ENCODE measurements at regions not wholly inside any gene's neighbourhood (a gene's known extent, or its start where the extent isn't known, plus 50 kb on each side); places are given as distances from the start of the nearest gene placed in this dataset.

DNA sequence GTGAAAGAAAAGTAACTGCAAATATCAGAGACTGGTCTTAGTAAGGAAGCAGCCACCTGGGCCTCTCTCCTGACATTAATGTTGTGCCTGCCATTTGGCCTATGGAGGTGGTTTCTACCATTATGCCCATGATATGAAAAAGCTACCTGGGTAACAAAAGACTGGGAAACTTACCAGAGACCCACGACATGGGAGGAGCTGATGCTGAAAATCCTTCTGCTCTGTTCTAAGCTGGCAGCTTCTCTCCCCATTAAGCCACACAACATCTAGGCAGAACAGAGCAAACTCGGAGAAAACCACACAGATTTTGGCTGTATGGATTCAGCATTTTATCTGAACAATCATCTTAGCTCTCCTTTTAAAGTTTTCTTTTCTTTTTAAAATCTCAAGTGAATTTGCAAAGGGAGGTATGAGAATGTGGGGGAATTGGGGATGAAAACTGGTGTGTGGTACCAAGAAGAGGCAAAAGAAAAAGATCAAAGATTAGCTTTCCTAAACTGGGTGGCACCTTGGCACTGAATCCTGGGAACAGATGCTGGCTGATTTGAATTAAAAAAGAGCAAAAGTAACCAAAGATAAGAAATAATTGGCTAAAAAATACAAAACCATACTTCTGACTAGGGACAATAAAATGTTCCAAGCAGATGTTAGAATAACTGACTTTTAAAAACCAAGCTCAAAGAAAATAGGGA is 128.6 kb upstream of the ANKRD1 start:
- Histone ChIP-seq H3K4me3 (ENCODE audit: low read length) (no peak overlapping the region), H3K4me1 (ENCODE audit: control insufficient read depth in 2 of 2, insufficient read depth in 2 of 2, low read length in 2 of 2) (no peaks in the 10 kb centered on the region), H3K9me3 (ENCODE audit: control insufficient read depth in 2 of 3, low read length in 3 of 3) (no peaks in the 10 kb centered on the region), H3K27ac (ENCODE audit: low read depth, low read length) (no peak overlapping the region), H3K36me3 (ENCODE audit: control insufficient read depth in 2 of 3, insufficient read depth in 3 of 3, low read length in 3 of 3) (no peaks in the 10 kb centered on the region), H3K27me3 (ENCODE audit: control insufficient read depth in 2 of 2, insufficient read depth in 2 of 2, low read length in 2 of 2) (no peaks in the 10 kb centered on the region)
- DNase-seq (no peak), ATAC-seq (no peak)
- POLR2A ChIA-PET = no interaction called here
- intact Hi-C loops (cut with micrococcal nuclease) = no loop called here
- no peaks in the 10 kb centered on the region for H3K9me3 Mint-ChIP-seq
- H3K27ac Mint-ChIP-seq = no peak overlapping the region
- peaks cover 0 to 3% (median 0%) of the 10 kb centered on the region in 7 donors for H3K4me1 Mint-ChIP-seq
- CTCF ChIA-PET = interaction anchor here (0.7 kb wide), 1 partner anchor 143 kb away, joined by 3 read pairs; no protein-coding TSS in a partner anchor
- H3K4me3 Mint-ChIP-seq = no peak overlapping the region
- H3K36me3 Mint-ChIP-seq = no peaks in the 10 kb centered on the region
- peaks cover 0 to 35% (median 7%) of the 10 kb centered on the region in 5 donors for H3K27me3 Mint-ChIP-seq

DNA sequence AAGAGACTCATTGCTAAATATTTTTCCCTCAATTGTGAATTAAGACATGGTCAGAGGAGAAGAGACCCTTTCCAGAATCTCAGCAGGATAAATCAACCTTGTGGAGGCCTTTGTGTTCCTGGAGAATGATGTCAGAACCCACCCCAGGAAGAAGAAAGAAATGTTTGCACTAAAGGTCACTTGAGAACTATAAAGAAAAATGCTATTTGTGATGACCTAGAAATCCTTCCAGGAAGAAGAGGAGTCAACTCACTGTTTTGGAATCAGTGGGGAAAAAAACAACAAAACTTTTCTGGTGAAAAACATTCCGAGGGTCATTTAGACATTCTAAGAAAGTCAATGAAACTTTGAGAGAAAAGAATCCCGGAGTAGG is 129.1 kb upstream of the ANKRD1 start:
- ATAC-seq = no peak
- H3K36me3 Mint-ChIP-seq = no peaks in the 10 kb centered on the region
- no peak for DNase-seq
- H3K4me1 ChIP-seq (ENCODE audit: control insufficient read depth in 2 of 2, insufficient read depth in 2 of 2, low read length in 2 of 2) = no peaks in the 10 kb centered on the region
- H3K36me3 ChIP-seq (ENCODE audit: control insufficient read depth in 2 of 3, insufficient read depth in 3 of 3, low read length in 3 of 3) = no peaks in the 10 kb centered on the region
- H3K4me1 Mint-ChIP-seq = peaks cover 0 to 3% (median 0%) of the 10 kb centered on the region in 7 donors
- H3K9me3 ChIP-seq (ENCODE audit: control insufficient read depth in 2 of 3, low read length in 3 of 3) = no peaks in the 10 kb centered on the region
- H3K27me3 ChIP-seq (ENCODE audit: control insufficient read depth in 2 of 2, insufficient read depth in 2 of 2, low read length in 2 of 2) = no peaks in the 10 kb centered on the region
- CTCF ChIA-PET = interaction anchor here (0.7 kb wide), 1 partner anchor 142 kb away, joined by 3 read pairs; no protein-coding TSS in a partner anchor
- H3K9me3 Mint-ChIP-seq = no peaks in the 10 kb centered on the region
- H3K27me3 Mint-ChIP-seq = peaks cover 0 to 33% (median 7%) of the 10 kb centered on the region in 5 donors
- intact Hi-C loops (cut with micrococcal nuclease) = no loop called here
- H3K27ac ChIP-seq (ENCODE audit: low read depth, low read length) = no peak overlapping the region
- POLR2A ChIA-PET = no interaction called here
- no peak overlapping the region for H3K27ac Mint-ChIP-seq
- H3K4me3 ChIP-seq (ENCODE audit: low read length) = no peak overlapping the region
- no peak overlapping the region for H3K4me3 Mint-ChIP-seq

DNA sequence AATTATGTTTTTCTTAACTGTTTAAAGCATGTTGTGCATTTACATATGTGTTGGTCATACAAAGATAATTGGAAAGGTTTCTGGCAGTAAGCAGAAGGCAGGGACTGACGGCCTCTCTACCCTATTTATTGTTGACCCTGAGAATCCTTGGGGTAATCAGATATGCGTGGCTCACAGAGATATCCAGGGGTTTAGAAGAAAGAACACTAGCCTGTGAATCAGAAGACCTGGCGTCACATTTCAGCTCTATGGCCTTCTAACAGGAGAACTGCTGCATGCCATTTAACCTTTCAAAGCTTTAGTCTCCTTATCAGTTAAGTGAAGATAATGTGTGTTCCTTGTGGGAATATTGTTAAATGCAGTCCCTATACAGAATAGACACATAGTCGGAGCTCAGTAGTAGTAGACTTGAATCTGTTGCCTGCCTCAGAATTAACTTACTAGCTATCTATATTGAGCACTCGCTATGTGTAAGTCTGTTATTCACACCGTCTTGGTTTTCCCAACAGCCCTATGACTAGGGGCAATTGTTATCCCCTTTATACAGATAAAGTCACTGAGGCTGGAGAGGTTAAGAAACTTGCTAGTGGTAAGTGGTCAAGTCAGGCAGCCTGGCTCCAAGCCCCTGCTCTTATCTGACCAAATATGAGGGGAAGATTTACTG is 129.6 kb upstream of the ANKRD1 start:
- Histone ChIP-seq H3K27me3 (ENCODE audit: control insufficient read depth in 2 of 2, insufficient read depth in 2 of 2, low read length in 2 of 2) (no peaks in the 10 kb centered on the region), H3K9me3 (ENCODE audit: control insufficient read depth in 2 of 3, low read length in 3 of 3) (no peaks in the 10 kb centered on the region), H3K27ac (ENCODE audit: low read depth, low read length) (no peak overlapping the region), H3K4me1 (ENCODE audit: control insufficient read depth in 2 of 2, insufficient read depth in 2 of 2, low read length in 2 of 2) (no peaks in the 10 kb centered on the region), H3K4me3 (ENCODE audit: low read length) (no peak overlapping the region), H3K36me3 (ENCODE audit: control insufficient read depth in 2 of 3, insufficient read depth in 3 of 3, low read length in 3 of 3) (no peaks in the 10 kb centered on the region)
- POLR2A ChIA-PET = interaction anchor here (0.6 to 0.7 kb wide), 2 partner anchors 33 to 168 kb away, joined by 3 to 4 read pairs; no protein-coding TSS in a partner anchor
- Mint-ChIP-seq H3K27ac (no peak overlapping the region), H3K9me3 (no peaks in the 10 kb centered on the region), H3K27me3 (peaks cover 0 to 33% (median 7%) of the 10 kb centered on the region in 5 donors), H3K36me3 (no peaks in the 10 kb centered on the region), H3K4me3 (no peak overlapping the region), H3K4me1 (peaks cover 0 to 3% (median 0%) of the 10 kb centered on the region in 7 donors)
- intact Hi-C loops (cut with micrococcal nuclease) = no loop called here
- CTCF ChIA-PET = no interaction called here
- ATAC-seq (no peak), DNase-seq (no peak)

DNA sequence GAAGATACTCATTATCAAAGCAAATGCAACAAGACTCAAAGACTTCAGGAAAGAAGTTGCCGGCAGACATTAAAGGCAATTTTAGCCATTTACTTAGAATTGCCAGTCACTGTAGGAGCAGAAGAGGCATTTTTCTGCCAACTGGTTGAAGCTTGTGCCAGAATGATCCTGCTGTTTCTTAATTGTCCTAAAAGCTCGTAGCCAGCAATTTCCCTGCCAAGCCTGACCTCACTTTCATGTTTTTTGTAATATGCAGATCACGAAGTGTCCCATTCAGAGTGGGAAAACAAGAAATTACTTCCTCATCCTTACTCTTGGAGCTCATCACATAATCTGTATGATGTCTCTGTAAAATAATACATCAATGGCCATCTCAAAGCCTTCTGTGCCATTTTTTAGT is 130.9 kb upstream of the ANKRD1 start:
- Histone ChIP-seq H3K4me1 (ENCODE audit: control insufficient read depth in 2 of 2, insufficient read depth in 2 of 2, low read length in 2 of 2) (no peaks in the 10 kb centered on the region), H3K36me3 (ENCODE audit: control insufficient read depth in 2 of 3, insufficient read depth in 3 of 3, low read length in 3 of 3) (no peaks in the 10 kb centered on the region), H3K9me3 (ENCODE audit: control insufficient read depth in 2 of 3, low read length in 3 of 3) (no peaks in the 10 kb centered on the region), H3K27me3 (ENCODE audit: control insufficient read depth in 2 of 2, insufficient read depth in 2 of 2, low read length in 2 of 2) (no peaks in the 10 kb centered on the region), H3K27ac (ENCODE audit: low read depth, low read length) (no peak overlapping the region), H3K4me3 (ENCODE audit: low read length) (no peak overlapping the region)
- Mint-ChIP-seq H3K36me3 (no peaks in the 10 kb centered on the region), H3K9me3 (no peaks in the 10 kb centered on the region), H3K4me3 (no peak overlapping the region), H3K27me3 (peaks cover 0 to 33% (median 0%) of the 10 kb centered on the region in 5 donors), H3K4me1 (peaks cover 0 to 3% (median 0%) of the 10 kb centered on the region in 7 donors), H3K27ac (no peak overlapping the region)
- ATAC-seq = no peak
- no peak for DNase-seq
- ChIA-PET POLR2A (no interaction called here), CTCF (interaction anchor here (1.0 kb wide), 1 partner anchor 45 kb away, joined by 4 read pairs; no protein-coding TSS in a partner anchor)
- intact Hi-C loops (cut with micrococcal nuclease) = no loop called here

DNA sequence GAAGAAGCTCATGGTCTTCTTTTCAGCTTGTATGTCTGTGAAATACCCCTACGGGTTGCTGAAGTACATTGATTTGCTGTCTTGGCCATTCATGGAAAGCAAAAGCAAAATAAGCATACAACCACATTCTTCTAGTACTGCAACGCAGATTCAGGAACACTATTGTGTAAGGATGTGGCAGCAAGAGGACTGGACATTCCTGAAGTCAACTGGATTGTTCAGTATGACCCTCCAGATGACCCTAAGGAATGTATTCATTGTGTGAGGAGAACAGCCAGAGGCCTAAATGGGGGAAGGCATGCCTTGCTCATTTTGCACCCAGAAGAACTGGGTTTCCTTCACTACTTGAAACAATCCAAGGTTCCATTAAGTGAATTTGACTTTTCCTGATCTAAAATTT is 133.4 kb upstream of the ANKRD1 start:
- no peak overlapping the region for H3K27ac ChIP-seq (ENCODE audit: low read depth, low read length)
- no peaks in the 10 kb centered on the region for H3K9me3 ChIP-seq (ENCODE audit: control insufficient read depth in 2 of 3, low read length in 3 of 3)
- intact Hi-C loops (cut with micrococcal nuclease) = no loop called here
- ChIA-PET POLR2A (no interaction called here), CTCF (no interaction called here)
- Mint-ChIP-seq H3K4me3 (no peak overlapping the region), H3K36me3 (no peaks in the 10 kb centered on the region), H3K27ac (no peak overlapping the region), H3K4me1 (no peaks in the 10 kb centered on the region), H3K9me3 (no peaks in the 10 kb centered on the region), H3K27me3 (peaks cover 0 to 32% (median 0%) of the 10 kb centered on the region in 5 donors)
- DNase-seq (no peak), ATAC-seq (no peak)
- no peaks in the 10 kb centered on the region for H3K27me3 ChIP-seq (ENCODE audit: control insufficient read depth in 2 of 2, insufficient read depth in 2 of 2, low read length in 2 of 2)
- no peaks in the 10 kb centered on the region for H3K4me1 ChIP-seq (ENCODE audit: control insufficient read depth in 2 of 2, insufficient read depth in 2 of 2, low read length in 2 of 2)
- no peaks in the 10 kb centered on the region for H3K36me3 ChIP-seq (ENCODE audit: control insufficient read depth in 2 of 3, insufficient read depth in 3 of 3, low read length in 3 of 3)
- H3K4me3 ChIP-seq (ENCODE audit: low read length) = no peak overlapping the region

DNA sequence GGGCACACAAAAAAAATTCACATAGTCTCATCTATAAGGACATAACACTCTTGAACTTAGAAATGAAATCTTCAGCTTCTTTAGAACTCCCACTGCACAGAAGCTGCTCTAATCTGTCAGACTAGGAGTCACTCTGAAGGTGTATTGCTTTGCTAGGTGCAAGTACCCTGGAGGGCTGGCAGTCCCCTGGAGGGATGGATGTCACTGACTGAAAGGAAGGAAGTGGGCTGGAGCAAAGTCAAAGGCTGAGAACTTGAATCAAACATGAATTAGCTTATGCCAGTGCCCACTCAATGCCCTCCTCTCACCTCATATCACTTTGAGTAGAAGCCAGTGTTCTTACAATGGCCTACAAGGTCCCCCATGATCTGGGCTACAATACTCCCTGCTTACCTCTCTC is 140.3 kb upstream of the ANKRD1 start:
- peaks cover 0 to 8% (median 0%) of the 10 kb centered on the region in 5 donors for H3K27me3 Mint-ChIP-seq
- ATAC-seq (no peak), DNase-seq (no peak)
- Histone ChIP-seq H3K4me1 (ENCODE audit: control insufficient read depth in 2 of 2, insufficient read depth in 2 of 2, low read length in 2 of 2) (no peaks in the 10 kb centered on the region), H3K4me3 (ENCODE audit: low read length) (no peak overlapping the region), H3K9me3 (ENCODE audit: control insufficient read depth in 2 of 3, low read length in 3 of 3) (no peaks in the 10 kb centered on the region), H3K27me3 (ENCODE audit: control insufficient read depth in 2 of 2, insufficient read depth in 2 of 2, low read length in 2 of 2) (no peaks in the 10 kb centered on the region), H3K36me3 (ENCODE audit: control insufficient read depth in 2 of 3, insufficient read depth in 3 of 3, low read length in 3 of 3) (no peaks in the 10 kb centered on the region), H3K27ac (ENCODE audit: low read depth, low read length) (no peak overlapping the region)
- ChIA-PET CTCF (no interaction called here), POLR2A (no interaction called here)
- no peak overlapping the region for H3K27ac Mint-ChIP-seq
- no peak overlapping the region for H3K4me3 Mint-ChIP-seq
- intact Hi-C loops (cut with micrococcal nuclease) = no loop called here
- H3K9me3 Mint-ChIP-seq = no peaks in the 10 kb centered on the region
- H3K4me1 Mint-ChIP-seq = peaks cover 0 to 5% (median 0%) of the 10 kb centered on the region in 7 donors
- no peaks in the 10 kb centered on the region for H3K36me3 Mint-ChIP-seq

DNA sequence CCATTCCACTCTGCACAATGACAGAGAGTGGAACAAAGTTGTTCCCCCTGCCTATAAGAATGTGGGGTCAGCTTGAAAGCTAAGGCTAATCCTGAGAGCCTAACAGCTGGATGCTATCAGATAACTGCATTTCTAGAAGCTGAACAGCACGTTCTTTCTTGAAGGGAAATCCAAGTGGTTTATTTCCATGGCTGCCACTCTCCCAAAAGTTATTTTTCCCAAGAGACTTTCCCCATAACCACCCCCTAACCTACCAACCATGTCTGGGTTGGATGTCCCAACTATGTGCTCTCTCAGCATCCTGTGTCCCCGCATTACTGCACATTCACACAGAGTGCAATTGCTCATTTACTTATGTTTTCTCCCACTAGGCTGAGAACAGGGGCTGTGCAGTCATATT is 140.7 kb upstream of the ANKRD1 start:
- CTCF ChIA-PET = no interaction called here
- ATAC-seq = no peak
- no peaks in the 10 kb centered on the region for H3K36me3 ChIP-seq (ENCODE audit: control insufficient read depth in 2 of 3, insufficient read depth in 3 of 3, low read length in 3 of 3)
- no peaks in the 10 kb centered on the region for H3K9me3 ChIP-seq (ENCODE audit: control insufficient read depth in 2 of 3, low read length in 3 of 3)
- intact Hi-C loops (cut with micrococcal nuclease) = no loop called here
- Mint-ChIP-seq H3K9me3 (no peaks in the 10 kb centered on the region), H3K4me1 (peaks cover 0 to 5% (median 0%) of the 10 kb centered on the region in 7 donors), H3K4me3 (no peak overlapping the region), H3K36me3 (no peaks in the 10 kb centered on the region), H3K27ac (no peak overlapping the region), H3K27me3 (peaks cover 0 to 10% (median 0%) of the 10 kb centered on the region in 5 donors)
- no peaks in the 10 kb centered on the region for H3K4me1 ChIP-seq (ENCODE audit: control insufficient read depth in 2 of 2, insufficient read depth in 2 of 2, low read length in 2 of 2)
- POLR2A ChIA-PET = no interaction called here
- H3K27ac ChIP-seq (ENCODE audit: low read depth, low read length) = no peak overlapping the region
- no peaks in the 10 kb centered on the region for H3K27me3 ChIP-seq (ENCODE audit: control insufficient read depth in 2 of 2, insufficient read depth in 2 of 2, low read length in 2 of 2)
- DNase-seq = no peak
- no peak overlapping the region for H3K4me3 ChIP-seq (ENCODE audit: low read length)
